Frontal cortex (tissue), 3 donors: ENCODE measurements at regions not wholly inside any gene's neighbourhood (a gene's known extent, or its start where the extent isn't known, plus 50 kb on each side); places are given as distances from the start of the nearest gene placed in this dataset.

Experiments used
- DNase-seq, 2 donors: peaks; one replicate each; pipeline ENCODE4 v3.0.0; 2012; ENCODE audit warnings: low spot score in 2 of 2
- FAIRE-seq: peaks from 2 replicates; lab custom pipeline; 2012; peaks lifted over from hg19 to GRCh38; lab: Jason Lieb, UNC
- donor health status: control.
- donor health status: control.
- donor health status: control.

DNA sequence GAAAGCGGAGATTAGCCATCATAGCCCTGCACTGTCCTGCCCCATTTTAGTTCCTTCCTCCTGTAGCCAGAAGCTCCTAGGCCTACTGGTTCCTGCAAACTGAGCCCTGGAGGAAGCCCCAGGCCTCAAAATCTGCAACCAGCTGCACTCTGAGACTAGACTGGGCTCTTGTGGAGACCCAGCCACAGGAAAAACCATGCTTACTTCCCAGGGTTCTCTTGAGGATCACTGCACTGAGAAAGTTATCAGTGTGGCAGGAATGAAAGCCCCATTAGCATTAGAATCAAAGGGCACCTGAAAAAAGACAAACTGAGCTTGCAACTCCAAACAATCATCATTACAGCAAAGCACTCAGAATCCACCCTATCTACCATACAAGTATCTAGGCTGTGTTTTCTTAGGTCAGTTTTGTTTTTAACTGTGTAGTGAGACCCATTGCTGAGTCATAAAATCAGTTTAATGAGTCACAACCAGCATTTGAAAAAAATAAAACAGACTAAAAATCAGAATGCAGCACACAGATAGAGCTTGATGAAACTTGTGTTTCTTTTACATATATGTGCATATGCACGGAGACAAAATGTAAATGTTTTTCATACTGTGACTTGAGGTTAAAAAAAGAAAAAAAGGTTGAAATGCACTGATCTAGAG is 91.0 kb downstream of the UNC5CL start:
- FAIRE-seq: no peak

DNA sequence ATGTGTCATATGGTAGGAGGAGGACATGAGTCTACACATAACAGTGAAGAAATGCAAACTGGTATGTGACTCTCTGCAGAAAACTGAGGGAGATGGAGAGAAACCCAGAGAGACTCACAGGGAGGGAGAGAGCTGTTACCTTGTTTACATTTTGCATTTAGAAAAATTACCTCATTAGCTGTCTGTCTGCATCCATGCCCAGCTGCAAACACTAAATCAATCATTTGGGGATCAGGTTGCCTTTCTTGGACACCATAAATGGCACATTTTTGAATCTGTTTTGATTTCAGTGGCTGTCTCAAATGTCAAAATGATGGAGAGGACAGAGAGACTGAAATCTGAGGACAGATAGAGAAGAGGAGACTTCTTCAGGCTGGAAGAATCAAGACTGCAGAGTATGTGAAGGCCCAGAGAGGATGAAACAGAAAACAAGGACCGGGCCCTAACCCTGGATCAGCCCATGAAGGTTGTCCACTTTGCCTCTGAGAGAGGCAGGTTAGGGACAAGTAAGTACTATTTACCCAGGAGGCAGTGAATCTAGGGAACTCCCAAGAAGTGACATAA is 92.2 kb downstream of the UNC5CL start:
- no peak for FAIRE-seq
- no peak for DNase-seq

More for the DNA sequence above, 91.0 kb downstream of the UNC5CL start:
- DNase-seq: no peak

DNA sequence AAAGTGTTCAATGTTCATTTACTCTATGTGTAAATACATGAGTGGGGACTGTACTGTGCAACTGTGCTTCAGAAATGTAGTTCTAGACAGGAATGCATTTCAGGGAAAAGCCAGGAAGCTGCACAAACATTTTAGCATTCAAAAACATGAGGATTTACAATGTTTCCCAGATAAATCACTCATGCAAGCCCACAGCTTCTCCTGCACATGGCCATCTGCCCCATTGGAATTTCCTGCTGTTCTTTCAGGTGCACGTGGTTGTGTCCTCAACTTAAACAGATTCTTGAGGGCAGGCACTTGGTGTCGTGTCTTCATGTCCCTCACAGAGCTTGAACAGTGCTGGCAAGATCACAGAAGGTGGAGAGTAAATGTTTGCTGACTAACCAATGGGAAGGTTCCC is 101.5 kb downstream of the UNC5CL start:
- DNase-seq (no peak), FAIRE-seq (no peak)

DNA sequence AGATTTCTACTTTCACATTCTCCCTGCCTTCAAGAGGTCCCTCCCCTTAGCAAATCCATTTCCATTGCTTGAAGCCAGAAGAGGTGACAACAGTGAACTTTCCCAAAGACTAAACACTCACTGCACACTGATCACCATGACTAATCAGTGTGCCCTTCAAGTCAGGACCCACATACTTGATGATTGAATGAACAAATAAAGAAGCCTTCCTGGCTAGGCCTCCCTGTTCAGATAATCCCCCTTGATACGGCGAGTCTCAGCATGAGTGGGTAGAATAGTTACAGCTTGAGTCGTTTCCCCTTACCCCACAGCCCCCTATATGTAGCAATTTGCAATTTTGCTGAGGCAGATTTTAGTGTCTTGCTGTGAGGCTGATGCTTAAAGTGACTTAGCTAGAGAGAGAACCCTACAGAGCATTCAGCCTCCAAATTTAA is 102.2 kb downstream of the UNC5CL start:
- FAIRE-seq: no peak
- no peak for DNase-seq

DNA sequence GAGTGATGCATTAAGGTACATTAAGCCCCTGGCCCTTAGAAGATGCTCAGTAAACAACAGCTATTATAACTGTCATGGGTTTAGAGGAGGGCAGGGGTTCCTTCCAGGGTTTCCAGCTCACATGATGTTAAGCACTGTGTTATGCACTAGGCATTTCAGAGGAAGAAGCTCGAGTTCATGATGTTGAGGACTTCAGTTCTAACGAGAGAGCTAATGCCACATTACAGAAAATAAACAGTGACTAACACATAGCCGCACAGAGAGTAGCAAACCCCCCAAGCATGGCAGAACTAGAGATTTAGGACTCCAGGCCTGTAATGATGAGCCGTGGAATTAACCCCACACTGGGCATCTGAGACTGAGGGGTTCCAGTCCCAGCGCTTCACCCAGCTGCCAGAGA is 105.2 kb downstream of the UNC5CL start:
- FAIRE-seq (no peak), DNase-seq (no peak)

DNA sequence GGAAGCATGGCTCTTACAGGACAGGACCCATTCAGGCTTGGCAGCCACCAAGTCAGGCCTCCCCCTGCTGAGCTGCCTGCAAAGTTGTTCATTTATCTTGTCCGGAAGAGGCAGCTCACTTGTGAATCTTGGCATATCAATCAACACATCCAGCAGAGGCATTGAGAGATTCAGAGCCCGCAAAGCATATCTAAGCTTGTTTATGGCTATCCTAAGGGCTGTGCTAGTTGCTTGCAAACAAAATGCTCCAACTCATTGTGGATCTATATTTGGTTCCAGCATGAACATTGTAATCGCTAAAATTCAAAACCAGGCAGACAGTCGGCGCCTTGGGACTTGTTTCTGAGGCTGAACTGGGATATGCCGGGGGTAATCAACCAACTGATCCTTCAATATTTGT is 106.1 kb downstream of the UNC5CL start:
- no peak for FAIRE-seq
- DNase-seq: no peak

DNA sequence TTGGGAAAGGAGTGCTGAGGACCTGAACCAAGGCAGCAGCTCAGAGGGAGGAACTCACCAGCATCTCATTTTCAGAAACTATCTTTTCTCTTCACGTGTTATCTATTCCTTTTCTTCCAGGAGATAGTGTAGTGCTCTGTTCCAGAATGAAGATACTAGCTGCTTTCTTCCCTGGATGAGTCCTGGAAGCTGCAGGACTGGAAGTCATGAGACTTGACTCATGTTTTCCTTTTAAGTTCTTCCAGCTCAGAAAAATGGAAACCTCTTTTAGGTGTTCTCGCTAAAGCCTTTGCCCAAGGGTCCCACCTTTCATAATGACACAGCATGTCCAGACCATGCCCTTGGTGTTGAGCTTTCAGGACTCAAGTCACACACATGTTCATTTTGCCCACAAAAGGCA is 106.7 kb downstream of the UNC5CL start:
- DNase-seq (no peak), FAIRE-seq (no peak)

DNA sequence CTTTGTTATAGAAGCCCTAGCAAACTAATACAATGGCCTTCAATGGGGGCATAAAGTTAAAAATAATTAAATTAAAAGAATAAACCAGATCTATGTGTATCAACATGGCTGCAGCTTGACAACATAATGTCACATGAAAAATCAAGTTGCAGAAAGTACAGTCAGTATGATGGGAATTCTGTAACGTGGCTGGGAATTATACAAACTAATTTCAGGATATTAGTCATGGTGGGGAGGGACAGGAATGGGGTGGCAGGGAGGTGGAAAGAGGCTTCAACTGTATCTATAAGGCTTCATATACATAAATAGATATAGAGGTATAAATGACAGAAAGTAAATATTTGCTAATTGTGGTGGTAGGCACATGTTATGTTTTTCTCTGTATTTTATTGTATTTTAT is 107.1 kb downstream of the UNC5CL start:
- DNase-seq (no peak), FAIRE-seq (no peak)

DNA sequence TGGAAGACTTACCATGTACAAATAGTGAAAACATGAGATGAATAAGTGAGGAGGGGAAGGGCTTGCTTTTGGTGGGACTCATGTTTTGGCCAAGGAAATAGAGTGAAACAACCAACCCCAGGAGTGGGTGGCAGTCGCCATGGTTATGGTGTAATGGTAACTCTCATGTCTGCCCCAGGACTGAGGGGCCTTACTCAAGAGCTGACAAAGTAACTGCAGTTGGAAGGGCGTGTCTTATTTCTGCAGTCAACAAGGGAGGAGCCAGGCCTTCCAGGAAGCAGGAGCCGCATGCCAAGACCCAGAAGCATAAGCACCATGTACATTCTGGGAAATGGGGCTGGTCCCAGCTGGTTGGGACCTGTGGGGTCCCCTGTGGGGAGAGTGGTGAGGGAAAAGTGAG is 108.5 kb downstream of the UNC5CL start:
- FAIRE-seq (no peak), DNase-seq (no peak)

DNA sequence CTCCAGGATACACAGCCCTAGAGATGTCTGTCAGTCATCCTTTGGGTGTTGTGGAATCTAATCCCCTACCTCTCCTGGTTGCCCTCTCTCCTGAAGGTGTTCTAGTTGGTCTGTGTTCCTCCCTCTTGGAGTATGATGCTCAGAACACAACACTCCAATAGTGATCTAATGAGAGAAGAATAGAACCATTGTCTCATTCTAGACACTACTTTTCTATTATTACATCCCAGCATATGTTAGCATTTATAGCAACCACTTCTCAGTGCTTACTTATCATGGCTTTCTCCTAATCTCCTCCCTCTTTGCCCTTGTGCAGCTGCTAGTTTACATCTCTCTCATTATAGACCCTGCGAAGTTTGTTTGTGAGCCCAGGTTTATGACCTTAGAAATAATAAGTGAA is 109.0 kb downstream of the UNC5CL start:
- DNase-seq (no peak), FAIRE-seq (no peak)

DNA sequence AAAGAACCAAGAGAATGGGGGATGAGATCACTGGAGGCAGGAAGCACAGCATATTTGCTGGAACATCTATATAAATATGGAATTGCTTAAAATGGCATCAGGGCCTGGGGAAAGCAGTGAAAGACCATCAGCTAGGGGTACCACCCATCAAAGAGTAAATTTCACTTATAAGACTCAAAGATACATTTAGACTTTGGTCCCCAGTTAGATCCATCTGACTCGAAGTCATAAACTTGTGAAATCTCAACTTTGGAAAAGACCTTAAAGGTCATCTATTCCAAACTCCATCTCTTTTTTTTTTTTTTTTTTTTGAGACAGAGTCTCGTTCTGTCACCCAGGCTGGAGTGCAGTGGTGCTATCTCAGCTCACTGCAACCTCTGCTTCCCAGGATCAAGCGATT is 109.8 kb downstream of the UNC5CL start:
- DNase-seq: no peak
- no peak for FAIRE-seq

DNA sequence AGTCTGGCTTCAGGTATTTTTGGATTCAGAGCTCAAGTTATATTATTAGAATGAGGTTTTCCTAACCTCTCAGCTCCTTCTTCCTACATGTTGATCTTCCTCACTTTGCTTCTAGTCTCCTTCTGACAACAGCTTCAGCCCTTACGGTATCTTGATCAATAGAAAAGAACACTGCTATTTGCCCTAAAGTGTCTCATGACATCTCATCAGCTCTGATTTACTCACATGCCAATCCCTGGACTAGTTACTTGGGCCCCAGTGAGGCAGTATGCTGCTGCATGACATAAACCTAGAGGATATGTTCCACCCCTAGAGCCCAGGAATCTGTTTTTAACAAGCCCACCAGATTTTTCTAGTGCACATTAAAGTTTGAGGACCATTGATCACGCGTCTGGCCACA is 110.3 kb downstream of the UNC5CL start:
- DNase-seq (no peak), FAIRE-seq (no peak)

DNA sequence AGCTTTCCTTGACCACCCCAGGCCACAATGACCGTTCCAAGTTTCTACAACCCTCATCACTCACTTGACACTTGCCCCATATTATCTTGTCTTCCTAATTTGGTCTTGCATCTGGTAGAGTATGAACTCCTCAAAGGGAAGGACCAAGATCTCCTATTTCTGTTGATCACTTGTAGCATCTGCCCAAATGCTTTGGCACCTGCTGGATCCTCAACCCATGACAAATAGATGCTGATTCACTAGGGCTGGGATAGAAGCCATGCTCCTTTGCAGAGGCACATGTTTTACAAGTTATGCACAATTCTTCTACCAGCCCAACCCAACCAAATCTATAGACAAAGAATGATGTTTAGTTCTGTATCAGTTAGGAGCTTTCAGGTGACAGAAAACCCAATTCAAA is 110.7 kb downstream of the UNC5CL start:
- DNase-seq: no peak
- FAIRE-seq: no peak

DNA sequence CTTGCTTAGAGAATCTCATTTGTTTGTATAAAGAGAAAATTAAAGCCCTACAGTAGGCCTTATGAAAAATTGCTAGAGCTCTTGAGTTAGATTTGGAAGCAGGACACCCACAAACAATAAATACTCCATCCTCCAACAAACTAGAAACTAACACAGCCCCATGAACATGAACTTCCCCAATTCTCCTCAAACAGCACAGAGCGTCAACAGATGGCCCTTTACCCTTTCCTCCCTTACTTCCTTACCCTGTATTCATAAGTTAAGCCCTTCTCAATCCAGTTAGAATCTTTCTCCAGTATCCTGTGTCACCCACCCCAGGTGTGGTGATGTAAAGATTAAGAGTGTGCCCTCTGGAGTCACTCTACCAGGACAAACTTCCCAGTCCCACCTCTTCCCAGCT is 113.7 kb downstream of the UNC5CL start:
- no peak for DNase-seq
- no peak for FAIRE-seq

DNA sequence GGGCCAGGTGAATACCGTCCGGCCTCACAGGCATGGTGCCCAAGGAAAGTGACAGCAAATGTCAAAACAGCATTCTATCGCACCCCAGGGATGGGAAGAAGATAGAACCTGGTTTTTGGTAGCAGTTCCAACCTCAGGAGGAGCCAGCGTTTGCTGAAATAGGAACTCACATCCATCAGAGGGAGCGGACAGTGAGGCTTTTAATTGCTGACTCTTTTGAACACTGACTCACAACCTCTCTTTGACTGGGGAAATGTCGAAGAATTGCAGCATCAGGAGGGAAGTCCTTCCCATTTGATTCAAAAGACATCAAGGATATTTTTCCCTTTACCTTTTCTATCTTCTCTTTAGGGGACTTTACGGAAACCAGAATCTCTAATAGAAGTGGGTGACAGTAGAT is 114.2 kb downstream of the UNC5CL start:
- no peak for DNase-seq
- FAIRE-seq: no peak

DNA sequence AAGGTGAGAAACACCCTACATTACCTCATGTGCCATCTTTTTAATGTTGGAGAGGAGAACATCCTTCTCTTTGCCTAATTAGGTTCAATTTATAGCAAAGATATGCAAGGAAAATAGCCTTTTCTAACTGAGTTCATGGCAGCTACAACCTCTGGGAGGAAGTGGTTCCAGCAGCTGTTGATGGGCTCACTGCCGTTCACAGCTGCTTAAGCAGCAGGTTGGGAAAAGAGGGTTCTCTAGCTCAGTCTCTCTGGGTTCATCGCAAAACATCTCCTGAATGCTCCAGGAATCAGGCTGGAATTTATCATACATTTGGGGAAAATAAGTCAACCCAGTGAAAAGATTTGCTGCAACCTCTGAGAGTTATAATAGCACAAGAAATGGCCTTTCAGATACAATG is 115.1 kb downstream of the UNC5CL start:
- no peak for DNase-seq

DNA sequence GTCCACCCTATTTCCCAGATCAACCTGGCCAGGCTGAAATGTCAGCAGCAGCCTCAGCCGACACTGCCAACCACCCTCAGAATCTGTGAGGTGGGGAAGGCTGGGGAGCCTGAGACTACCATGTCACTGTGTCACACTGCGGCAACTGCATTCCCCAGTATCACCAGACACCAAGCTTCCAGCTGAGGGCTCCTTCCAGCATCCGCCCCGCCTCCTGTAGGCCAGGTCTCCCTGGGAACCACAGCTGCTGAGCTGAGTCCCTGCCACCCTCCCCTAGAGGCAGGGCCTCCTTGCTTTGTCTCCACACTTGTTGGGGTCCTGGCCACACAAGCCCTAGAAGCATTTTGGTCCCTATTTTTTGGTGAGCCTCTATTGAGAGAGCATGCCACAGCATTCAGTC is 115.7 kb downstream of the UNC5CL start:
- DNase-seq: no peak
- FAIRE-seq: no peak

More for the DNA sequence above, 115.1 kb downstream of the UNC5CL start:
- no peak for FAIRE-seq

DNA sequence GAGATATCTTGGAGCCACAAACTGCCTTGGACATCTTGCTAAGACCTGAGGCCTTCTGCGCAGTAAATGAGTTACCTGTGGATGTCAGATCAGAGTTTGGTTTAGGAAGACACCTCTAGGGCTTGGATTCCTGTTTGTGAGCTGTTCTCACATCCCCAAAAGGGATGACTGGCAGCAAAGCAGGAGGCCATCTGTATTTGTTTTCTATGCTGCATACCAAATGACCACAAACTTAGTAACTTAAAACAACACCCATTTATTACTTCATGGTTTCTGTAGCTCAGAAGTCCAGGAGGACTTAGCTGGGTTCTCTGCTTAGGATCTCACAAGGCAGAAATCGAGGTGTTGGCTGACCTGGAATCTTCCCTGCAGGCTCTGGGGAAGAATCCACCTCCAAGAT is 116.7 kb downstream of the UNC5CL start:
- no peak for DNase-seq
- no peak for FAIRE-seq

DNA sequence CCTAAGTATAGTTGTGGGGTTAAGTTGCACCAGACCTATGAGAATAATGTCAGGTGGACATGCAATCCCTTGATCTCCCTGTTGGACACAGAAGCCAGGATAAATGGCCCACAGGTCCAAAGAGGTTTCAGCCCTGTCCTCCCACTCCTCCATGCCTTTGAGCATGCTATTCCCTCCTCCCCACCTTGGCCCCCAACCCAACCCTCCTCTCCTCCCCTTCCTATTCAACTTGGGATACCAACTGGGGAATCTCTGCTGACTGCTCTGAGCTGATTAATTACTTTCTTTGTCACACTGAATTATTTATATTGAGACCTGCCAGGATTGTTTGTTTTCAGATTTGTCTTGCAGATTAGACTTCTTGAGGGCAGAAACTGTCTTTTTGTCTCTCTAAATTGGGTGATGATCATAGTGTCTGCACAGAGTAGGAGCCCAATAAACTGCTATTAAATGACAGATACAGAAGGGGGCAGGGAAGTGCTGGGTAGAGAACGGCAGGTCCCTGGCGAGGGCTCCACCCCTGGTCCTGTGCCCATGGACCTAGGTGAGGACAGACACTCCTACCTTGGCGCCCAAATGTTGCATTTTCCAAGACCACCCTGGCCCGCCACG is 120.9 kb downstream of the UNC5CL start:
- FAIRE-seq: no peak
- no peak for DNase-seq

DNA sequence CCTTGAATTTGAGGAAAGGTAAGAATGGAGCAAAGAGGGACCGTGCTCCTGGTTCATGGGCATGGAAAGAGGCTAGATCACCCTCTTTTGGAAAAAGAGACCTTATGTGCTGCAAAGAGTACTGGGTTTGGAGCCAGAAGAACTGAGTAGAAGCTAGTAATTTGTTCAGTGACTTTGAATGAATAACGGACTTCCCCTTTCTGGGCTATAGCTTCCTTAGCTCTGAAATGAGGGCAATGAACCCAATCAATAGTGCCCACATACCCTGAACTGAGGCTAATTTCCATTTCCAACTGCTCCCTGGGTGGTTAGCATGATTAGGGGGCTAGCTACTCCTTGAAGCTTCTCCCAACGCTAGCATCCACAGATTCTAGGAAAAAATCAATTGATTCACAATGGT is 121.4 kb downstream of the UNC5CL start:
- FAIRE-seq (no peak), DNase-seq (no peak)

DNA sequence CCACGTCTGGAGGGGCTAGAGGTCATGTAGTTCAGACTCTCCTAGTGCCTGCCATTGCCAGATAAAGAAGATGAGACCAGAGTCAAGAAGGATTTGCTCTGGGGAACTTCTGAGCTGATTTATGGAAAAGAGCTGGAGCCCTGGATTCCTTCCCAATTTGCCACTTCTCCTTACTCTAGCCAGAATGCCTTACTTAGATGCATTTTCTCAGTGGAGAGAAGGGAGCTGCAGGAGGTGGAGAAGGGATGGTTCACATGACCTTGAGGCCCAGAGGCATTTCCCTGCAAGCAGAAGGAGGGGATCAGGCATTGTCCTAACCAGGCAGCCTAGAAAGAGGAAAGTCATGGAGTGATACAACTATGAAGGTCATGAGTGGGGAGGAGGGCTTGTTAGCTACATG is 122.2 kb downstream of the UNC5CL start:
- no peak for DNase-seq
- no peak for FAIRE-seq

DNA sequence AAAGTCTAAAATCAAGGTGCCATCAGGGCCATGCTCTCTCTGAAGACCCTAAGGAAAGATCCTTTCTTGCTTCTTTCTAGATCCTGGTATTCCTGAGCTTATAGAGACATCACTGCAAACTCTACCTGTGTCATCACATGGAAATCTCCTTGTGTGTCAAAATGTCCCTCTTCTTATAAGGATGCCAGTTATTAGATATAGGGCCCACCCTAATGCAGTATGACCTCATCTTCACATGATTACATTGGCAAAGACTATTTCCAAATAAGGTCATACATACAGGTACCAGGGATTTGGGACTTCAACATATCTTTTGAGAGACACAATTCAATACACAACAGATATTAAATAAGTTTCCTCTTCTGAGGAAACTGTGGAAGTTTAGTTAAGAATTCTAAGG is 123.9 kb downstream of the UNC5CL start:
- no peak for FAIRE-seq
- DNase-seq: no peak
